ENCODE measurements at regions not wholly inside any gene's neighbourhood (a gene's known extent, or its start where the extent isn't known, plus 50 kb on each side); places are given as distances from the start of the nearest gene placed in this dataset.

DNA sequence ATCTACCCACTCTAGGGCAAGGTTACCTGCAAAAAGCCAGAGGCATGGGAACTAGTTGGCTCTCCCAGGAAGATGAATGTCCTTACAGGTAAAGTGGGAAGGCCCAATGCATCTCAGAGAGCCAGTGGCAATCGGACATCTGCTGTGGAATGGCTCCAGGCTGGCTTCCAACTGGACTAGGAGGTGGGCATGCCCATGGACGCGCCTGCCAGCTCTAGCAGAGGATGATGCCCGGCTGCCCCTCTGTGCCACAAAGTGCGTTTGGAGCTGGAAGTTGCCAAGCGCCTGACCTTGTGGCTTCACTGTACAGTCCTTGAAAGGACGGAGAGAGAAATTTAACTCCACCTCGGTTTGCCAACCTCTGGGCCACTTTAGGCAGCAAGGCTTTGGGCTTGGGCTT is 84.4 kb downstream of the NR2F2 start (continued):
- TF ChIP-seq, protein P1, sequence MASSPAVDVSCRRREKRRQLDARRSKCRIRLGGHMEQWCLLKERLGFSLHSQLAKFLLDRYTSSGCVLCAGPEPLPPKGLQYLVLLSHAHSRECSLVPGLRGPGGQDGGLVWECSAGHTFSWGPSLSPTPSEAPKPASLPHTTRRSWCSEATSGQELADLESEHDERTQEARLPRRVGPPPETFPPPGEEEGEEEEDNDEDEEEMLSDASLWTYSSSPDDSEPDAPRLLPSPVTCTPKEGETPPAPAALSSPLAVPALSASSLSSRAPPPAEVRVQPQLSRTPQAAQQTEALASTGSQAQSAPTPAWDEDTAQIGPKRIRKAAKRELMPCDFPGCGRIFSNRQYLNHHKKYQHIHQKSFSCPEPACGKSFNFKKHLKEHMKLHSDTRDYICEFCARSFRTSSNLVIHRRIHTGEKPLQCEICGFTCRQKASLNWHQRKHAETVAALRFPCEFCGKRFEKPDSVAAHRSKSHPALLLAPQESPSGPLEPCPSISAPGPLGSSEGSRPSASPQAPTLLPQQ (tag by site-specific recombination; IDR thresholded peaks at IDR 0.05) = no peak
- TF ChIP-seq ZNF670 (tag by site-specific recombination; IDR thresholded peaks at IDR 0.05; ENCODE audit: low read depth) = no peak

DNA sequence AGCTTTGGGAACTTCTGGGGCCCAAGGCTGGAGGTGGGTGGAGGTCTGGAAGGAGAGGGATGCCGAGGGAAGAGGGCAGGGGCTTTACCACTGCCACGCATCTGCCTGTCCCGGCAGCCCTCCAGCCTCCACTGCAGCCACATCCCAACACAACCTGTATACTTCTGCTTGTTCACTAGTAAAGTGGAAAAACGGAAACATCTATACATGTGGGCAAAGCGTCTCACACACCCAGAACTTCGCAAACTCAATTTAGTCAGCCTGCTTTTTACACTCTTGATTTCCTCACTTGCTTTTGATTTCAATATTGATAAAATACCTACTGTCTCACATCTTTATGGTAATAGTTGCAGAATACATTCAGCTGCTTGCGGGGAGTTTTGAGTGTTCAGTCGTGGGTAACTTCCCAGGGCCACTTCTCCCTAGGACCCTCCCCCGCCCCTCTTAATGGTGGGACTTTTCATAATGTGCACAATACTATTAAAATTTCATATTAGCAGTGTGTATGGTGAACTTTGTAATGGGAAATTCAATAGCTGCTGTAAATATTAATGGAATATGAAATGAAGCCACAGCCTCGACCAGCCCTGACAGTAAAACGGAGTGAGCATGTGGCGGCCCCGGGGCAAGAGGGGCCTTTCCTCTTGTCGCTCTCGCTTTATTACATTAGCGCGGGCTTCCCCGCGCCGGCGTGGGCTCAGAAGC is 85.2 kb downstream of the NR2F2 start:
- no peak overlapping the region for H3K27ac ChIP-seq (ENCODE audit: extremely low read depth, low read depth, low read length)
- POLR2A ChIA-PET = no interaction called here
- no peaks in the 10 kb centered on the region for H3K9me3 ChIP-seq (ENCODE audit: control insufficient read depth, insufficient read depth, low read depth, low read length)
- TF ChIP-seq ZNF561 (tag by site-specific recombination; IDR thresholded peaks at IDR 0.05; ENCODE audit: borderline replicate concordance) (no peak), ZBTB7A (tag by site-specific recombination; IDR thresholded peaks at IDR 0.05; ENCODE audit: low read depth) (no peak), ZNF529 (tag by site-specific recombination; IDR thresholded peaks at IDR 0.05; ENCODE audit: insufficient replicate concordance) (no peak), ZNF211 (tag by site-specific recombination; IDR thresholded peaks at IDR 0.05; ENCODE audit: low read depth) (no peak), ZNF350 (tag by site-specific recombination; IDR thresholded peaks at IDR 0.05) (no peak), GLIS1 (tag by site-specific recombination; IDR thresholded peaks at IDR 0.05) (no peak), ZNF768 (tag by site-specific recombination; IDR thresholded peaks at IDR 0.05) (no peak), ZNF133 (tag by site-specific recombination; IDR thresholded peaks at IDR 0.05) (no peak)
- TF ChIP-seq, protein P2, sequence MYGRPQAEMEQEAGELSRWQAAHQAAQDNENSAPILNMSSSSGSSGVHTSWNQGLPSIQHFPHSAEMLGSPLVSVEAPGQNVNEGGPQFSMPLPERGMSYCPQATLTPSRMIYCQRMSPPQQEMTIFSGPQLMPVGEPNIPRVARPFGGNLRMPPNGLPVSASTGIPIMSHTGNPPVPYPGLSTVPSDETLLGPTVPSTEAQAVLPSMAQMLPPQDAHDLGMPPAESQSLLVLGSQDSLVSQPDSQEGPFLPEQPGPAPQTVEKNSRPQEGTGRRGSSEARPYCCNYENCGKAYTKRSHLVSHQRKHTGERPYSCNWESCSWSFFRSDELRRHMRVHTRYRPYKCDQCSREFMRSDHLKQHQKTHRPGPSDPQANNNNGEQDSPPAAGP (tag by site-specific recombination; IDR thresholded peaks at IDR 0.05) = no peak
- no peak overlapping the region for H3K4me3 ChIP-seq (ENCODE audit: low read depth, low read length)
- H3K4me1 ChIP-seq (ENCODE audit: control insufficient read depth, insufficient read depth, low read length) = peaks cover 31% of the 10 kb centered on the region
- CTCF ChIA-PET = interaction anchor here (0.7 kb wide), 1 partner anchor 176 kb away, joined by 3 read pairs; no protein-coding TSS in a partner anchor
- H3K36me3 ChIP-seq (ENCODE audit: control insufficient read depth in 2 of 2, insufficient read depth in 1 of 2, low read length in 2 of 2) = no peaks in the 10 kb centered on the region

DNA sequence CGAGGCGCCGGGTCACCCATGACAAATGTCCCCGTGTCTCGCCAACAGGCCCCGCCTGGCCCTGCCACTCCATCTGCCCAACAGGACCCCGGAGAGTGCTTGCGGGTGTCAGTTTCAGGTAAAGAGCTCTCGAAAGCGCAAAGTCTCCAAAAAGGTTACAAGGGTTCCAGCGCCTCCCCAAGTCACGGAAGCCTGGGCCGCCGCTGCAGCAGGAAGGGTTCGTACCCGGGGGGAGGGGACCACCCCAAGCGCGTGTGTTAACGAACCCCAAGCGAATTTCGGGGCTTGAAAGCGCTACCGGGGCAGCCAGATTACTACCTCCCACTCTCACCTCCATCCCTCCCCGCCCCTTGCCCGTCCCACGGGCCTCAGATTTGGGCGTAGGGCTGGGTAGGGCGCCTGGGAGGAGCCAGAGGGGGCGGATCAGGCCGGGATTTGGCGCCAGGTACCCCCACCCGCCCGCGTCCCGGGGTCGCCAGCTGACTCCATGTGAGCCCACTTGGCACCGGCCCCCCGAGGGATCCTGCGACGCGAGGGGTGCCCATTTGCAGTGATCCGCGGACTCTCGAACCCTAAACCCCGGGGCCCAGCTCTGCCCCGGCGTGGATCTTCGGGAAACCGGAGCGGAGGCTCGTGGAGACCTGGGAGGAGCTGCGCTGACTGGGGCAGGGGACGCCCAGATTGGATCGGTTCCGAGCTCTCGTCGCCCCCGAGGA is 85.9 kb downstream of the NR2F2 start:
- no peak overlapping the region for H3K4me3 ChIP-seq (ENCODE audit: low read depth, low read length)
- H3K9me3 ChIP-seq (ENCODE audit: control insufficient read depth, insufficient read depth, low read depth, low read length) = no peaks in the 10 kb centered on the region
- ChIA-PET CTCF (interaction anchor here (1.0 to 1.1 kb wide), 2 partner anchors 13 to 62 kb away, joined by 3 read pairs; no protein-coding TSS in a partner anchor), POLR2A (no interaction called here)
- H3K36me3 ChIP-seq (ENCODE audit: control insufficient read depth in 2 of 2, insufficient read depth in 1 of 2, low read length in 2 of 2) = no peaks in the 10 kb centered on the region
- peaks cover 31% of the 10 kb centered on the region for H3K4me1 ChIP-seq (ENCODE audit: control insufficient read depth, insufficient read depth, low read length)
- no peak for TF ChIP-seq ZNF830 (tag by site-specific recombination; IDR thresholded peaks at IDR 0.05; ENCODE audit: low read depth)
- no peak for TF ChIP-seq ZNF350 (tag by site-specific recombination; IDR thresholded peaks at IDR 0.05)
- no peak for TF ChIP-seq ZSCAN23 (tag by site-specific recombination; IDR thresholded peaks at IDR 0.05)
- no peak for TF ChIP-seq ZEB2 (tag by site-specific recombination; IDR thresholded peaks at IDR 0.05)
- no peak for TF ChIP-seq SCRT1 (tag by site-specific recombination; IDR thresholded peaks at IDR 0.05; ENCODE audit: borderline replicate concordance)
- no peak for TF ChIP-seq ZNF416 (tag by site-specific recombination; IDR thresholded peaks at IDR 0.05)
- TF ChIP-seq, protein P3, sequence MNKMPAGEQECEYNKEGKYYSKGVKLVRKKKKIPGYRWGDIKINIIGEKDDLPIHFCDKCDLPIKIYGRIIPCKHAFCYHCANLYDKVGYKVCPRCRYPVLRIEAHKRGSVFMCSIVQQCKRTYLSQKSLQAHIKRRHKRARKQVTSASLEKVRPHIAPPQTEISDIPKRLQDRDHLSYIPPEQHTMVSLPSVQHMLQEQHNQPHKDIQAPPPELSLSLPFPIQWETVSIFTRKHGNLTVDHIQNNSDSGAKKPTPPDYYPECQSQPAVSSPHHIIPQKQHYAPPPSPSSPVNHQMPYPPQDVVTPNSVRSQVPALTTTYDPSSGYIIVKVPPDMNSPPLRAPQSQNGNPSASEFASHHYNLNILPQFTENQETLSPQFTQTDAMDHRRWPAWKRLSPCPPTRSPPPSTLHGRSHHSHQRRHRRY (tag by site-specific recombination; IDR thresholded peaks at IDR 0.05) = no peak
- TF ChIP-seq ZSCAN16 (tag by site-specific recombination; IDR thresholded peaks at IDR 0.05) = no peak
- TF ChIP-seq ZNF660 (tag by site-specific recombination; IDR thresholded peaks at IDR 0.05) = no peak
- TF ChIP-seq ZNF19 (tag by site-specific recombination; IDR thresholded peaks at IDR 0.05; ENCODE audit: low read depth) = no peak
- no peak for TF ChIP-seq ZNF654 (tag by site-specific recombination; IDR thresholded peaks at IDR 0.05; ENCODE audit: low read depth)
- TF ChIP-seq ZNF623 (tag by site-specific recombination; IDR thresholded peaks at IDR 0.05) = no peak
- no peak for TF ChIP-seq ZXDB (tag by site-specific recombination; IDR thresholded peaks at IDR 0.05)
- H3K27ac ChIP-seq (ENCODE audit: extremely low read depth, low read depth, low read length) = no peak overlapping the region

Measured in HEK293 (cell line).